RCC 7860 (cell line): ENCODE measurements at regions not wholly inside any gene's neighbourhood (a gene's known extent, or its start where the extent isn't known, plus 50 kb on each side); places are given as distances from the start of the nearest gene placed in this dataset.
"Not testable (repeated sequence)": the region's sequence is repeated elsewhere in the genome, so short reads cannot be mapped to it uniquely, and the experiment has no call there.

Experiments used
- DNase-seq: peaks from one replicate; pipeline ENCODE4 v3.0.0-alpha.2; 2015; ENCODE audit warnings: low spot score
- FAIRE-seq: peaks from 2 replicates; lab custom pipeline; 2012; peaks lifted over from hg19 to GRCh38; lab: Jason Lieb, UNC

DNA sequence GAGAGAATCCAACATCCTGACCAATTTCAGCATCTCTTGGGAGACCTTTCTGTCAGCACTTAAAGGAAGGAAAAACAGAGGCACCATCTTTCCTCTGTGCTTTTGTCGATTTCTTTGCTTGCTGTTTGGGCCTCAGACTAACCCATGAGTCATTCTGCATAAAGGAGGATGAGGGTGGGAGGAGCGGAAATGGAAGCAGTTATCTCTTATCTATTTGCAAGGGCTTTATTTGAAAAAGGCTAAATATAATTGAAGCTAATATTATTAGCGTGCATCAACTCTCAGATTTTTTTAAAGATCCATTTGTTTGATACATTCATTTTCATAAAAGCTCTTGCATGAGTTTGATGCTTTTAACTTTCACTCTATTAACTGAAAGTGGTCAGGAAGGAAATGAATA, 72.9 kb downstream of the ZNF622 start:
- no peak for FAIRE-seq
- no peak for DNase-seq

- FAIRE-seq (no peak), DNase-seq (no peak)
These were observed 73.5 kb downstream of the ZNF622 start for GRCh38 chr5:16391858-16392649.

DNA sequence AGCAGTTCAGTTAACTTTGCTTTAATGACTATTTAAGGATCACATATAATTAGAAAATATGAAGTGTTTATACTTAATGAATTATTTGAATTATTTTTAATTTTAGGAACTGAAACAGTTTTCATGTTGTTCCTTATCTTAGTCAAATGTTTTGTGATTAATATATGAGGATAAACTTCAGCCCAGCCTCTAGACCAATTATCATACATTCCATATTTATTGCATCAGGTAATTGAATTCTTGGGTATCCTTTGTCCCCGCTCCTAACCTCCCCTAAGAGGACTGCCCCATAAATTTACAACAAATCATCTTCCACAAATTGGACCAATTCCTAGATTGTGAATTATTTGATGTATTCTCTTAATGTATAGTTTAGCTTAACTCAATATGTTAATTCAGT, 74.8 kb downstream of the ZNF622 start:
- FAIRE-seq (no peak), DNase-seq (no peak)

DNA sequence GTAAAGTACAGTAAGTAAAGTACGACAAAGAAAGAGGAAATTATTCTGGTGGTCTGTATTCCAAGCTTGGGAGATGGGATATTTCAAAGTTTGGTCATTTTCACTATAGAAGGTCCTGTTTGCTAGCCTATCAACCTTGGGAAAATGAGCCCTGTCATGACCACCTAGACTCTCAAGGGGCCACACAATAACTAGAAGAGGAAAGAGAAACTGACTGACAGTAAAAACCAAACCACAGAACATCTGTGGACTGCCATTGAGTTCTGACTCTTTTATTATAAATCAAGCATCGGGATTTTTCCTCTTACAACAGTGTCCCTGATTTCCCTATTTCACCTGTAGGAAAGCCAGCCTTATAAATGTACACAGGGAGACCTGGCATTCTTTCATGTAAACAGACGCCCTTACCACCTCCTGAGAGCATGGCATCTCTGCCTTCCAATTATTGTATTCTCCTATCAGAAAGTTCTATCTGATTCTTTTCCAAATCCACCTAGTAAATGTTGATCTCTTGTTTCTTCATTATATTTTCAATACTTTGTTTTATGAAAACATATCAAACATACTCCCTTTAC, 80.0 kb downstream of the ZNF622 start:
- DNase-seq (no peak), FAIRE-seq (no peak)

GRCh38 chr5:16384804-16385203, 80.8 kb downstream of the ZNF622 start:
- no peak for FAIRE-seq
- DNase-seq: no peak

DNA sequence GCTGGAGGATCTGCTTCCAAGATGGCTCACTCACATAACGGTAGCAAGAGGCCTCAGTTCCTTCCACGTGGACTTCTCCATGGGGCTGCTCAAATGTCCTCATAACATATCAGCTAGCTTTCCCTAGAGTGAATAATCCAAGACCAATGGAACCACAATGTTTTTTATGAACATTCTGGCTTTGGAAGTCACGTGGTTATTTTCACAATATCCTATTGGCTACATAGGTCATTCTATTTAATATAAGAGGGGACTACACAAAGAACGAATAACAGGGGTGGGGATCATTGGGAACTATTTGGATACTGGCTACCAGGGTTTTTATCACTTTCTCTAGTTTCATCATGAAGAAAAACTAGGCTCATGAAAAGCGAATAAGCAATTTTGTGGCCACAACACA, 81.4 kb downstream of the ZNF622 start:
- DNase-seq: no peak
- FAIRE-seq: no peak

- DNase-seq: no peak
- no peak for FAIRE-seq
These were observed 82.0 kb downstream of the ZNF622 start for GRCh38 chr5:16383544-16384052.

- no peak for DNase-seq
- FAIRE-seq: peak; percentile 38
These were observed 83.6 kb downstream of the ZNF622 start for GRCh38 chr5:16382047-16382446.

GRCh38 chr5:16378762-16379161, 86.8 kb downstream of the ZNF622 start:
- DNase-seq: no peak
- no peak for FAIRE-seq

GRCh38 chr5:16372493-16372892, 93.1 kb downstream of the ZNF622 start:
- no peak for DNase-seq
- no peak for FAIRE-seq

DNA sequence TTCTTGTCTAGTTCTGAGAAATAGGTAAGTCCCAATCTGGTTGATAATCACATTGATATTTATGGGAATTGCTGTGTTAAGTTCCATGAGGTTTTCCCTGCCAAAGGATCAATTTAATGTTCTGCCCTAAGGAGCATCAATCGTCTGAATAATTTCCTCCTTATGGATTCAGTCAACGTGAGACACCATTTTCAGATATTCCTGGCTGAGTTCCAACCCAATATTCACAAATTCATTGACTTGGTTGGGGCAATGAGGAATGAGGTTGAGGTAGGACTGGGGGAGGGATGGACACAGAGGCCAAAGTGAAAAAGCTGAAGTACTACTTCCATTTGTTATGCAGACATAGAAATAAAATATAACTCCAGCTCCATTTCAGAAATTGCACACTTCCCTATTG, 99.1 kb downstream of the ZNF622 start:
- FAIRE-seq: no peak

DNA sequence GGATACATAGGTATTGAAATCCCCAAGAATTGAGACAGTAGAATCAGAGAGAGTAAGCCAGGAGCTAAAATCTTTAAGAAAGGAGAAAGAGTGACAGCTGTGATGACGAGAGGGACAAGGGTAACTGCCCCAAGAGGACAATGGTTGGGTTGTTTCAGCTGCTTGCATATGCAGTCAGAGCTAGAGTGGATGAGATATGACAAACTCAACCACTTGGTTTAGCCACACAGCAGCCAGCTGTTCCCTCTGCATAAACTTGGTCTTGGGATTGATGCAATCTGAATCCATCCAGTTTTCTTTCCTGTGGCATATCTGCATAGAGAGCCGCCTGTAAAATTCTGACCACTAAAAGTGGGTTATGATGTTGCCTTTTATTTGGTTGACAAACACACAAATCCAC, 100.7 kb downstream of the ZNF622 start:
- no peak for FAIRE-seq

More for the DNA sequence above, 99.1 kb downstream of the ZNF622 start:
- DNase-seq: no peak

DNA sequence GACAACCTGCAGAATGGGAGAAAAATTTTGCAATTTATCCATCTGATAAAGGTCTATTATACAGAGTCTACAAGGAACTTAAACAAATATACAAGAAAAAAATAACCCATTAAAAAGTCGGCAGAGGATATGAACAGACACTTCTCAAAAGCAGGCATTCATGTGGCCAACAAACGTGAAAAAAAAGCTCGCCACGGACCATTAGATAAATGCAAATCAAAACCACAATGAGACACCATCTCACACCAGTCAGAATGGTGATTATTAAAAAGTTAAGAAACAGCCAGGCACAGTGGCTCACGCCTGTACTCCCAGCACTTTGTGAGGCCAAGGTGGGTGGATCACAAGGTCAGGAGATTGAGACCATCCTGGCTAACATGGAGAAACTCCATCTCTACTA, 112.2 kb downstream of the ZNF622 start:
- not testable (repeated sequence) for FAIRE-seq, DNase-seq

More for the DNA sequence above, 100.7 kb downstream of the ZNF622 start:
- no peak for DNase-seq

DNA sequence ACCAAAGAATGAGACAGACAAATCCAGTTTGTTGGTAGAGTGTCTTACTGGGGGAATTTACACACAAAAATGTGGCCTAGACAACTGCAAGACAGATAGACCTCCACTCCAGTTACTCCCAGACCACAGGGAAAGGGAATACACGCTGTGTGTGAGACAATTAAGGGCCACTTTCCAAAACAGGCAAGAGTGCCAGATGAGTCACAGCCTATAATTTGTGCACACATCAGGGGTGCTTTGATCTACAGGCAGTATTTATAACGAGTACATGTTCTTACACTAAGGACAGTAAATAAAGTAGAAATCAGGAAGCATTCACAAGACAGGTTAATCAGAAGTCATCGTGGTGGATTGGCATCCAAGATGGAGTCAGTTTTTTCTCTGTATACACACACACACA, 114.8 kb downstream of the ZNF622 start:
- FAIRE-seq (no peak), DNase-seq (no peak)

- DNase-seq (no peak), FAIRE-seq (no peak)
These were observed 119.2 kb downstream of the ZNF622 start for GRCh38 chr5:16346380-16346779.

DNA sequence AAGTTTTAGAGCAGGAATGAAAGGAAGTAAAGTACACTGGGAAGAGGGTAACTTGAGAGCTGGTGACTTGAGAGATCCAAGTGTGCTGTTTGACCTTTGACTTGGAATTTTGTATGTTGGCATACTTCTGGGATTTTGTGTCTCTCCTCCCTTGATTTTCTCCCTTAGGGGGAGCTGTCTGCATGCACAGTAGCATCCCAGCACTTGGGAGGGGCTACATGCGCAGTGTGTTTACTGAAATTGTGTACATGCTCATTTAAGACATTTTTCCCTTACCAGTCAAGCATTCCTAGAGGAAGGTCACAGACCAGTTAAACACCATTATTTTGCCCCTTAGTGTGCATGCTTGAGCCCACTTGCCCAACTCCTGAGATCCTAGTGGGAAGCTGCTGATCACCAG, 120.1 kb downstream of the ZNF622 start:
- FAIRE-seq (no peak), DNase-seq (no peak)

GRCh38 chr5:16326137-16326536, 139.5 kb downstream of the ZNF622 start:
- no peak for FAIRE-seq
- DNase-seq: no peak

- DNase-seq (no peak), FAIRE-seq (no peak)
These were observed 141.7 kb upstream of the MARCHF11 start for GRCh38 chr5:16321284-16321683.

DNA sequence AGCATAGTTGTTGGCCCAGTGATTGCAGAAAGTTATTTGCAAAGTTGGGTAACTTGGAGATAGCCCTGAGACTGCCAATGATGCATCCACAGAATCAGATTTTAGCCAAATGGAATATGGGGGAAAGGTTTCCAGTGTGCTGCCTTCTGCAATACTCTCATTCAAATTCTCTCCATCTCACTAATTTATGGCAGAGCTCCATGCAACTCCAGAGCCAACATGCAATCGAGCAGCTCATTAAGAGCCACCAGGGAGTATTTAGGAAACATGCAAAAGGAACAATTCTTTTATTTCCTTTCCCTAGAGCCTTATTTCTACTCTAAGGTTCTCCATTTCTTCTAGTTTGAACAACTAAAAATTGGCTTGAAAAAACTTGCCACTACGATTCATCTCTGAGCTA, 135.9 kb upstream of the MARCHF11 start:
- FAIRE-seq: no peak
- DNase-seq: no peak

DNA sequence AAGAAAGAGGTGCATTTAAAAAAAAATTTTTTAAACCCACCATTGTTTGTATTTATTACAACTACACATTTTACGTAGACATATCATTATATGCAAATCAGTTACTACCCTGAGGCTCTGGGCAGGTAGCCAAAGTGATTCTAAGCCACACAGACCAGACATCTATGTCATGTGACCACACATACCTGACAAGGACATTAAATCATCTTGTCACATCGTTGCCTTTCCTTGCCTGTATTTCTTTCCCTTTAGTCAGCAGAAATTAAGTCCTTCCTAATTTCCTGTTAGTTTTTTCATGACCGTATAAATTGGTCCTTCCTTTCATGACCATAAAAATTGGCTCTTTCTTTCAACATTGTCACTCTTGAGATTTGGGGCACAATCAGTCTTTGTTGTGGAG, 134.2 kb upstream of the MARCHF11 start:
- FAIRE-seq (no peak), DNase-seq (no peak)

DNA sequence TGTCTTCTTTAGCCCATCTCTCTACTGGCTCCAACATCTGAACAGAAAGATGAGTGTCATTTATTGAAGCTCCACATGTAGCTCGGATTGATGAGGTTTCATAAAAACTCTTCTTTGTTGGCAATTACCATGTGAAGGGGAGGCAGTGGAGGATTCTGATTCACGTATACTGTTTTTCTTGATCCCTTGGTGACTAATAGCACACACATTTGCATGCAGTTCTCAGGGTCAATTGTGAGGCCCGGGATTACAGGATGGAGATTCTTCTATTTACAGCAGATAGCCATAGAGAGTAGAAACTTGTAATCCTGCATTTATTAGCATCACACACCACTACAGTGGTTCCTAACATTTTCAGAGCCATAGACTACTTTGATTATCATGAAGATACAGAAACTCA, 133.2 kb upstream of the MARCHF11 start:
- FAIRE-seq (no peak), DNase-seq (no peak)

GRCh38 chr5:16311666-16312065, 132.1 kb upstream of the MARCHF11 start:
- DNase-seq (no peak), FAIRE-seq (no peak)
